ENCODE measurements at regions not wholly inside any gene's neighbourhood (a gene's known extent, or its start where the extent isn't known, plus 50 kb on each side); places are given as distances from the start of the nearest gene placed in this dataset.

DNA sequence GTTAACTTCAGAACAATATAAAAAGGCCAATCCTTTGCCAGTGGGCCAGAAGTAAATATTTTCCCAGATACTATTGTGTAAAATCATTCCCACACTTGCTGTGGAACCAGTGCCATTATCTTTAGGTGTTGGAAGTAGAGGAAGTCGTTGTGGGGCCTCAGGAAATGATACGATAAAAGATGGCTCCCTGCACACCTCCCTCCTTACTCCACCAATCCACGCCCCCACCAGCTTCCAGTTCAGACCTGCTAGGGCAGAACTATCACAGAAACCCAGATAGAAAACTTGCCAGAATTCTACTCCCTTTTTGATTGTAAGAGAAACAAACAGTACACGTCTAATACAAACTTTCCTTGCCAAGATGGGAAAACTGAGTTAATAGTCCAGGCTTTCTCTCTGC lies 173.0 kb upstream of the FMN2 start:
- TF ChIP-seq CTCF (IDR thresholded peaks at IDR 0.05), result no peak
- TF ChIP-seq EZH2phosphoT487 (IDR thresholded peaks at IDR 0.05), result no peak
- no peak for TF ChIP-seq EZH2 (IDR thresholded peaks at IDR 0.05)
